Left cardiac atrium (tissue), 4 donors: ENCODE measurements at regions not wholly inside any gene's neighbourhood (a gene's known extent, or its start where the extent isn't known, plus 50 kb on each side); places are given as distances from the start of the nearest gene placed in this dataset.
A peak's percentile ranks its signal among the peaks of the same experiment; 100 is the strongest.
"Not testable (repeated sequence)": the region's sequence is repeated elsewhere in the genome, so short reads cannot be mapped to it uniquely, and the experiment has no call there.

Source experiments
- ATAC-seq, 2 donors: fragments of 200-7000 bp; cut with Tn5 transposase; one replicate each; pipeline ENCODE4 v1.9.1; 2020; ENCODE audit warnings: mild to moderate bottlenecking in 2 of 2, moderate library complexity in 2 of 2
- DNase-seq: peaks from one replicate; pipeline ENCODE4 v3.0.0-alpha.2; 2020
- intact Hi-C, 2 donors: fragments of 100-400 bp; cut with DNase I; formaldehyde crosslinking; loops; one replicate each; pipeline versions ENCODE4 v1.14.1 to v1.15.1; 2022 to 2023
- donor health status: DM: no; HTN: yes; CAD: no.
- donor health status: DM: no; HTN: yes; CAD: no; lungs with severe emphysema.
- donor health status: DM: yes; HTN: yes; CAD: no.
- donor health status: Dilated cardiomyopathy.

DNA sequence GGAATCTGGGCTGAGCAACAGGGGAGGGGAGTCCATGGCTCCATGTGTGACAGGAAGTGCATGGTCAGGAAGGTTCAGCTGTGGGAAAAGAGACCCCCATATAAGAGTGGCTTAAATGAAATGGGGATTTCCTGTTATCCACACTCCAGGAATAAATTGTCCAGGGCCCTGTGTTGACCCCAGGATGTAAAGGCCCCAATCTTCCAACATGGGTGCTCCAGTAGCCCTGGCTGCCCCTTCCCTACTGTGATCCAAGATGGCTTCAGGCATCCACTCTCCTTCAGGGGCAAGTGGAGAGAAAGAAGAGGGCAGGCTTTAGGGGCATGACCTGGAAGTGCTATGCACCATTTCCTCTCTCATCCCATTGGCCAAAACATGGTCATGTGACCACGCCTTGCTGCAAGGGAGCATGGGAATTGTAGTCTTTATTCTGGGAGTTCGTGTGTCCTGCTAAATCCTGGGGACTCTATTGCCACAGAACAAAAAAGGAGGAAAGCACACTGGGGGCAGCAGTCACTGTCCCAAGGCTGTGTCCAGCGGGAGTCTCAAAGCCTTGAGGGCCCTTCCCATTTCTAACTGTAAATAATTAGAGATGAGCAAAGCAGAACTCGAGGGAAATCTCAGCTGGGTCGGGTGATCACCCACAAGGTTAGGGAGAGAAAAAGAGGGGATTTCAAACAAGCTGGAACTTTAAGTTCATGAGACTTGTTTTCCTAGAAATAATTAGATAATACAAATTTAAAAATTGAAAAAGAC lies 289.2 kb downstream of the ADGRD1 start:
- intact Hi-C loops, result no loop called here
- ATAC-seq (no peak), DNase-seq (no peak)

DNA sequence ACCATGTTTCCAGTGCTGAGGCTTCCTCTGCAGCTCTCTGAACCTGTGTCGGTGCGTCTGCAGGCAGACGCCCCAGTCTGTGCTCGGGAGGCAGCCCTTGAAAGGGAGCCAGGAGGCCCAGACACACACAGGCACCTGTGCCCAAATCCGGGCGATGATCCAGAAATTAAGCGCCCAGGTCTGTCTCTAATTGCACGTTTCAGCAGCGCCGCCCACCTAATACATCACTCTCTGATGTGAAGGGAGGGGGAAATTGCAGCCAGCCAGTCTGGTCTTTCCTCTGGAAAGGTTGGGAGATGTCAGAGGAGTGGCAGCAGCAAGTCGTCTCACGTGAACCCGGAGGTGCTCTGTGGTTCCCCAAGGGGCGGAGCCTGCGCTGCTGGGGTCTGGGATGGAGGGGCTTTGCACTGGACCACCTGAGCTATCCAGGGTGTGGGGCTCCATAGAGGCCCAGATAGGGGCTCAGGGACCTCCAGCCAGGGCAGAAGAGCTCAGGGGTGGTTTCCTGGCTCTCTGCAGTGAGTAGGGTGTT lies 290.5 kb downstream of the ADGRD1 start:
- DNase-seq, ATAC-seq, intact Hi-C loops: not testable (repeated sequence)

DNA sequence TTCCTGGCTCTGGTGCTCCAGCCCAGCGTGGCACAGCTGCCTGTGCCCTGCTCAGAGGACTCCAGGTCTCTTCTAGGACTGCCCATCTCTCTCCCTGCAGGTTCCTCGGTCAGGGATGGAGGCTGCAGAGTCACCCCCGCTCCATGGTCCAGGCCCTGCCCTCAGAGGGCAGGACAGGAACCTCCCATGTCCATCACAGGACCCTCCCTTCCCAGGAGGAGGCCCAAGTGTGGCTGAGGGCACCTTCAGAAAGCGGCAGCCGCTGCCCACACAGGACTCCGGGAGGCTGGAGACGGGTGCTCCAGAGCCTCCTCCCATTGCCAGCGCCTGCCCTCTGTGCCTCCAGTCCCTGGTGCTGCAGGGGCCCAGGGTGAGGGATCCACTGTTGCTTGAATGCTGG lies 291.5 kb downstream of the ADGRD1 start:
- intact Hi-C loops, ATAC-seq, DNase-seq: not testable (repeated sequence)

DNA sequence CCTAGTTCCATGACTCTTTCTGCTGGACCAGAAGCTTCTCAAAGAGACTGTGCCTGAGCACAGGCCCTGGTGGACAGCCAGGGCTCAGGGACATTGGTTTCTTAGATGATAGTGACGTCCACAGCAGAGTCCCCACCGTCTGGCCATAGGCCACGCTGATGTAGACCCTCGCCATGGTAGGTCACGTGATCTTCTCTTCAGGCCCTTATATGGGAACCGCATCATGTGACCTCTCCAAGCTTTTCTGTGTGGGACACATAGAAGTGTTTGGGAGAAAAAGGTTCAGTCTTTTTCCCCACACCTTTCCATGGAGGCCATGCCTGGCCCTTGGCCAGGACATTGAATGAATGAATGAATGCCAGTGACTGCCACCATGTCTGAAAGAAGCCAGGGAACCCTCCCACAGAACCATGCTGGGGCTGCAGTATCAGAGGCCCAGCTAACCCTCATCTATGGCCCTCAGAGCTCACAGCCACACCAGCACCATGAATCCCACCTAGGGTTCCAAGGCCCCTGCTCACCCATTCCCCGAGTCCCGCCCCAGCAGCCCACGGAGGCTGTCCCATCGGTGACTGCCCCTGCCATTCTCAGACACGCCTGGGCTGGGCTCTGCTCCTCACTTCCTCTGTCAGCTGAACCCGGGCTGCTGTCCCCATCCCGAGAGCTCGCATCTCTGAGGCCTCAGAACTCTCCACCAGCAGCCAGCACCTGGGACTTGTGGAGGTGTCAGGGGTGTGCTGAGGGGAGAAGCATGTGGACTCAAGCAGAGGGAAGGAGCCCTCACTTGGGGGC lies 292.1 kb downstream of the ADGRD1 start:
- ATAC-seq, result no peak
- intact Hi-C loops, result no loop called here

DNA sequence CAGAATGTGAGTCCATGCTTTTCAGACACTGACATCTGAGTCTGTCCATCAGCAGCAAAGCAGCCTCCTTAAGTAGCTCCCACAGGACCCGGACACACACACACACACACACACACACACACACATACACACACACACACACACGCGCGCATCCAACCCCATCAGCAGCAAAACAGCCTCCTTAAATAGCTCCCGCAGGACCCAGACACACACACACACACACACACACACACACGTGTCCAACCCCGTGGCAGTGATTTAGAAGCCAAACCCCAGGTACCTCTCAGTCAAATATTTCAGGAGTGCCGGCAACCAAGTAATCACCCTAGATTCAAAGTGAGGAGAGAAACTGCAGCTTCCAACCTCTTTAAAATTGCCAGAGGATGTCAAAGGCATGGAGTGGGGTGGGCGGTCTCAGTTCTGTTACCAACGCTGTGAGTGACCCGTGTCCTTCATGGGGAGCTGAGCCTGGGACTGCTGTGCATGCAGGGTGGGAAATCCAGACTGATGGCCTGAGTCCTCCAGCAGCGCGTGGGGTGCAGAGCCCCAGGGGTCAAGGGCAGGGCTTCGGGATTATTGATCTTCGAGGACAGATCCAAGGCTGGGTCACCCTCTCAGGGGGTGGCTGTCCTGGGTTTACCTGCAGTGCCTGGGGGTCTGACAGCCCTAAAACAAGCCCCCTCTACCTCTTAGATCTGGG lies 293.5 kb downstream of the ADGRD1 start:
- intact Hi-C loops, DNase-seq, ATAC-seq: not testable (repeated sequence)

More for the DNA sequence above, 292.1 kb downstream of the ADGRD1 start:
- DNase-seq, result no peak

DNA sequence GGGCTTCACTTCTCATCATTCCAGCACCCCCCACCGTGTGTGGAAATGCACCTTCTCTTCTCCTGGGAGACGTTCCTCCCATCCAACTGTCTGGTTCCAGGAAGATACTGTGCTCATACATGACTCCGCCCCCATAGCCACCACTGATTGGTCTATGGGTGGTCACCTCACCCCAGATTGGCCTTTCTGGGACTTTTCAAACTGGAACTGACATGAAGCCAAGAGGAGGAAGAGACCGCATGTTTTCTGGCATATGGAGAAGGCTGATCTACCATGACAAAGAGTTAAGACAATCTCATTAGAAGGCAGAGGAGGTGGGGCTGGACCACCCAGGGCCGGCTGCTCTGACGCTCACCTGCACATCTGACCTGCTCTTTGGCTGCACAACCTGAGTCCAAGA lies 294.2 kb downstream of the ADGRD1 start:
- intact Hi-C loops, ATAC-seq, DNase-seq: not testable (repeated sequence)

DNA sequence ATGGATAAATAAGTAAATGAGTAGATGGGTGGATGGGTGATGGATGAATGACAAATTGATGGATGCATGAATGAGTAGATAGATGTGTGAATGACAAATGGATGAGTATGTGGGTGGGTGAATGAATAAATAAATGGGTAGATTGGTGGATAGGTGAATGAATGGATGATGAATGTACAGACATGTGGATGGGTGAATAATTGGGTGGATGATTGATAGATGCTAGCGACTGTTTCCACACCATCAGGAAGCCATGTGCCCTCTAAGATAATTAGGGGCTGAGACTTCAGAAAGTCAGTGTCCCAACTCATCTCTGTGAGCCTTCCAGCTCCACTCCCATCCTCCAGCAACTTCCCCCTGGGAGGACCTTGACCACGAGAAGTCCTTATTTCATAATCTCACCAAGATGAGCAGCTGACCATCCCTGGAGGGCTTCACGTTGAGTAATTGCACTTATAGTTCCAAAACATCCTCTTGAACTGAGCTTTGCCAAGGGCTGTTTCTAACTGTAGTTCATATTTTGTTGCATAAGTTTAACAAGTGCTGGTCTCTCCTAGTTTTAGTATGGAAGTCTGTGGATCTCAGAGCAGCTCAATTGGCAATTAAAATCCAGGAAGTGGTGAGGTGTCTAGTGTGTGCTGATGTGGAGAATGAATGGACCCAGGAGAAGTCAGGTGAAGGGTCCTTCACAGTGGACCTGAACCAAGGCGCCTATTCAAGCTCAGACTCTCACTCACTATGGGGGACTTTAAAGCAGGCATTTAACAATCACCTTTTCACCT lies 295.7 kb downstream of the ADGRD1 start:
- DNase-seq, result no peak
- peak in 1 of 2 donors; percentile 81 for ATAC-seq
- intact Hi-C loops, result no loop called here

DNA sequence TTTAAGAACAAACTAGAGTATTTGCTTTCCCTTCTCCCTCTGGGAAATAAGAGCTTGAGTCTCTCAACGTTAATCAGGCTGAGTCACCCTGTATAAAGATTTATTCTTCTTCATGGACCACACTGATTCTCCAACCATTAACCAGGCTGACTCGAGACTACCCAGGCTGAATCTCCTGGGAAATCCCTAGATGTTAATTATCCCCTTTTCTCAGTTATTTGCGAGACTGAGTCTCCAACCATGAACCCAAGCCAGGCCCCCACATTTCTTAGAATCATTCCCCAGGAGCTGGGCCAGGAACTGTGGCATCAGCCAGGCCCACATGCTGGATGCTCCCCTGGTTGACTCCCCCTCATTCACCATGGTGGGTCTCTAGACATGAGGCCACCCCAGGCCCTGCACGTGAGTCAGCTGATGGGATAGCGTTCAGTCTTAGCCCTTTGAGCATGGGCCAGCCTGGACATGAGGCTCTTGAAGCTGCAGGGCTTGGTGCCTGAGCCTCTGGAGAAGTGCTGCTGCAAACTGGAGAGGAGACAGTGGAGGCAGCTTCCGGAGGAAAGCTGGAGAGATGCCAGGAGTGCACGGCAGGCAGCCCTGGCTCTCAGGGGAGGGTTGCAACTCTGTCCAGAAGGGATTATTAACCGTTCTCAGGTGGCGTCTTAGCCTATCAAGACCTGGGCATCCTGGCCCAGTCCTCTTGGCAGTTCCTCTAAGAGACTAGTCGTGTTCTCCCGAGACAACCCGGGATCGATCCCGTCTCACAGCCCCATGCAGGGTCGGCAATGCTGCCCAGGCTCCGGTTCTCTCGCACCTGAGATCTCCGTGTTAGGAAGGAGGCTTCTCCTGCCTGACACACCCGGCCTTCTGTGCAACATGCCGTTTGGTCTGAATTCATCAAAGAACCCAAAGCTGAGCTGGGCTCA lies 296.6 kb downstream of the ADGRD1 start:
- no peak for DNase-seq
- ATAC-seq, result no peak
- intact Hi-C loops, result no loop called here

DNA sequence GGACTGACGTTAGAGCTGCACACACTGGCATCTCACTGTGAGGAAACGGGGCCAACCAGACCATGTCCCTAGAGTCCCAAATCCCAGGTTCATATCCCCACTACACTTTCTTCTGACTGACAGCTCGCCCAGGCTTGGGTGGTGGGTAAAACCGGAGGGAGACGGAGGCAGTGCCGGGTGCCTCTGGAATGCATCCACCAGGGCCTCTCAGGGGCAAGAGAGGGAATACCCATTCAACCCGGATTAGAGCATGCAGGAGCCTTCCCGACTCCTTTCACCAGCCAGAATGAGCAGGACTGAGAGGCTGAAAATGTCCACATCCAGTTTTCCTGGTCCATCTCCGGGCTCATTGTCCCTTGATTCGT lies 297.2 kb downstream of the ADGRD1 start:
- DNase-seq (no peak), ATAC-seq (no peak)
- intact Hi-C loops, result no loop called here

DNA sequence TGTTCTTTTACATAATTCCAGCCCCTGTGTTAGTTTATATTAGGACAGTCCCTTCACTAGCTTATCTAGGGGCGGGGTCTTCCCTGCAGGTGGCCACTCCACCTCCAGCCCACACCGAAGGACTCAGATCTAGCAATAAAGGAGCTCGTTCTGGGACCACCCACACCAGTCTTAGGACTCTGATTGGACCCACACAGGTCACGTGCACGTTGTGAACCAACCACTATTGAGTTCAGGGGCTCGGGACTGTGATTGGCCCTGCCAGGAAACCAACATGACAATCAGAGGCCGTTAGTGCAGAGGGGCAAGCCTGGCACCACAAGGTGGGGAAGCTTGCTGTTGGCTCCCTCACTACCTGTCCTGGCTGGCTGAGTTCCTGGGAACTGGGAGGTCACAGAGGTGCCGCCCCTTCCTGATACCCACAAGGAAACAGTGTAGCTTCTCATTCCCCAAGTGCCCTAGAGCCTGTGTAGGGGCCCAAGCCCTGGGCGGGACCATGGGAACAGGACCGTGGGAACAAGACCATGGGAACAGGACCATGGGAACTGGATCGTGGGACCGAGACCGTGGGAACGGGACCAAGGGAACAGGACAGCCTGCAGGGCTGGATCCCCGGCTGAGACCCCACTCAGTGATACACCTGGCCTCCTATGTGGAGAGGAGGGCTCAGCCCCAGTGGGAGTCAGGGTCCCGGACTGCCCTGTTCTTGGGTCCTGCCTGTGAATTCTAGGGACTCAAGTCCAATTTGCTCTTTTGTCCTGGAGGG lies 297.8 kb downstream of the ADGRD1 start:
- DNase-seq (no peak), ATAC-seq (no peak)
- intact Hi-C loops, result no loop called here

DNA sequence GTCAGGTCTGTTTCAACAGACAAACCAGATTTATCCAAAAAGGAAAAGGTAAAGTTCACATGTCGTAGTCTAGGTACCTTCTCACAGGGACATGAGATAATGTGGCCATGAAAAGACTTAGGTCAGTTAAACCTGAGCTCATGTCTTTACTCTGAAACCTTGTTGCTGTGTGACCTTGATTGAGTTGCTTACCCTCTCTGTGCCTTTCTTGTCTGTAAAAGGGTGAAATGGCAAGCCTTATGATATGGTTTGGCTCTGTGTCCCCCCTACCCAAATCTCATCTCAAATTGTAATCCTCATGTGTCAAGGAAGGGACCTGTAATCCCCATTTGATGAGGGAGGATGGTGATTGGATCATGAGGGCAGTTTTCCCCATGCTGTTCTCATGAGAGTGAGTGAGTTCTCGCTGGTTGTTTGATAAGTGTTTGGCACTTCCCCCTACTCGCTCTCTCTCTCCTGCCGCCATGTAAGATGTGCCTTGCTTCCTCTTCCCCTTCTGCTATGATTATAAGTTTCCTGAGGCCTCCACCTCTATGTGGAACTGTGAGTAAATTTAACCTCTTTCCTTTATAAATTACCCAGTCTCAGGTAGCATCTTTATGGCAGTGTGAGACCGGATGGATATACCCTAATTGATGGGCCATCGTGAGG lies 299.8 kb downstream of the ADGRD1 start:
- intact Hi-C loops, result no loop called here
- no peak for ATAC-seq
- DNase-seq, result no peak

DNA sequence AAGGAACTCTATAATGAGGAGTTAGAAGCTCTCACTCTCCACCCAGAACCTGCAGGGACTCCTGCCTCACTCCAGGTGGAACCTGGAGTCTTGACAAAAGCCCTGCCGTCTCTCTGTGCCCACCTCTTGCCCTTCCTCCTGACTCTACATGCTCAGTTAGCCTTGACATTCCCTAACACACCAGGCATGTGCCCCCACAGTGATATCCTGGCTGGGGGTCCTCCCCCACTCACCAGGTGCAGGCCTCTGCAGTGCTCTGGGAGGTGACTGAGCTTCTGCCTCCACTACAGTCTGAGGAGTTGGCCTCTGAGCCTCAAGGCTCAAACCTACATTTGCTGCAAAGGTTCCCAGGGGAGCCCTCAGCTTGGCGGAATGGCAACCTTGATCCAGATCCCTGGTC lies 300.7 kb downstream of the ADGRD1 start:
- no peak for DNase-seq
- intact Hi-C loops, result no loop called here
- no peak for ATAC-seq

DNA sequence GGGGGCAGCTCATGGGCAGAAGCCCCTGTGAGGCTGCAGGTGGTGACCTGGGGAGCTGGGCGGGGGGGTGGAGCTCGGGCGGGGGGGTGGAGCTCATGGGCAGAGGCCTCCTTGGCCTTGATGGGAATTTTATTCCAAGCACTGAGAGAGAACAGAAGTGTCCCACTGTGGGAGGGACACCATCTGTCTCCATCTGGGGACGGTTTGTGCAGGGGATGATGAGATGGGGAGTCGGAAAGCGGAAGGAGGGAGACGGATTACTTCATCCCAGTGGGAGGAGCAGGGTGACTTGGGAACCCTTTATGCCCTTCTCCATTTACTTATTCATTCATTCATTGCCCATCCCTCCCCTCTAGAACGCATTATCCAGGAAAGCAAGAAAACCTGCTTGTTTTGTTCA lies 304.7 kb downstream of the ADGRD1 start:
- DNase-seq (no peak), ATAC-seq (no peak)
- intact Hi-C loops, result no loop called here

DNA sequence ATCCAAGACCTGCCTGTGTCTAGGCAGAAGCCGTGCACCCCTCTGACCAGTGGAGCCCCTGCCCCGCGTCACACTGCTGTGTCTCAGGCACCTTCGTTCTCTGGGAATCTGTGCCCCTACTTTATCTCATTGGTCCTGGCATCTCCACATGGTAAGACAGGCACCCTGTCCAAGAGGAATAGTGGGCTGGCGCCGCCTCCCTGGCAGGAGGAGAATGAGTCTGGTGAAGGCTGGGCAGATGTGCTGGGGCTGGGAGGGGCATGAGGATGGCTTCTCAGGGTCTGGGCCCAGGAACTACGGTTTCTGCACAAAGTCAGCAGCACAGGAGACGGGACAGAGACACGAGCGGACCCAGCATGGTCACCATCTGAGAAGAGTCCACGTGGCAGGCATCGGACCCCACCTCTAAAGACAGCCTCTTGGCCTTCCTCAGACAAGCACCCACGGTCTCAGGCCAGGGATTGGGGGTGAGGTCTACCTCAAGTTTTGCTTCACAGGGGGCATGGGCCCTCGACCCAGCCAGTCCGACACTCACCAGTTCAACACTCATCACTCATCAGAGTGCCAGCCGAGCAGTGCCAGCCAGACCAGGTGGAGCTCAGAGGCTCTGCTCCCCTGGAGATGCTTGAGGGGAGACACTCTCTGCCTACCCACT lies 306.7 kb downstream of the ADGRD1 start:
- no peak for DNase-seq
- no peak for ATAC-seq
- intact Hi-C loops, result no loop called here

DNA sequence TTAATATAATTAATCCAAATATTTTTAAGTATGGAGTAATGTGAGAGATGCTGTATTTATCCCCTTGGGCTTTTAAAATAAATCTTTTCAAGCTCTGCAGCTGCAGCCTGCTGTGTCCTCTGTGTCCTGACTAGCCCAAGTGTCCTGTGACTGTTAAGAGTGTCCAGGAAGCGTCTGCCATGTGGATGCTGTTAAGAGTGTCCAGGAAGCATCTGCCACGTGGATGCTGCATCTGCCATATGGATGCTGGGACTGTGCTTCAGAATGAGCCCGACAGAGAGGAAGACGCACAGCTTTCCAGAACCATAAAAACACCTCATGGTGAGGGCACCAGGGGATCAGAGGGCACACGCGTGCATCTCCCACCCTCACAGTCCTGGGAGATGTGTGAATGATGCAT lies 307.2 kb downstream of the ADGRD1 start:
- ATAC-seq (no peak), DNase-seq (no peak)
- intact Hi-C loops, result no loop called here

DNA sequence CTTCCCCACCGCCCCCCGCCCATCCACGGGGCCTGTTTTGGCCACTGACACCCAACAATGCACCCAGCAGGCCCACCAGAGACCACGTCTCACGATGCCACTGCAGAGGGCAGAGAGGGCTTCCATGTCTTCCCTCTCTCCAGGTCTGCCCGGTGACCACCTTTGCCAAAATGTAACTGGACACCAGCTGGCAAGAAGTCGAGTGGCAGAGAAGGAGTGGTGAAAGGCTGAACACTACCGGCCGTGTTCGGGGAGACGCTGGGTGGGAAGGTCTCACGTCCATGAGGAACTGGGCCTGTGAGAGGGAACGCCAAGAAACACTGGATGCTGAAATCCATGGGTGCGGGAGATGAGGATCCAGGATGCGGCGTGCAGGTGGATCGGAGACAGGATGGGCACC lies 308.2 kb downstream of the ADGRD1 start:
- intact Hi-C loops, result no loop called here
- ATAC-seq (no peak), DNase-seq (no peak)
